H1 (cell line): ENCODE measurements at regions not wholly inside any gene's neighbourhood (a gene's known extent, or its start where the extent isn't known, plus 50 kb on each side); places are given as distances from the start of the nearest gene placed in this dataset.
A peak's percentile ranks its signal among the peaks of the same experiment; 100 is the strongest.

Source experiments
- CTCF ChIA-PET: fragments of 300-600 bp; sonication (Branson Sonifier 250); formaldehyde crosslinking; loops from one replicate; lab custom pipeline; 2021; ENCODE audit not compliant: partially characterized antibody; lab: Charles Lee
- POLR2A ChIA-PET: fragments of 300-600 bp; sonication (Branson Sonifier 250); formaldehyde crosslinking; loops from one replicate; lab custom pipeline; 2021; ENCODE audit warnings: inconsistent platforms; ENCODE audit not compliant: partially characterized antibody; lab: Charles Lee
- DNase-seq, 2 experiments: peaks; one replicate each; pipeline versions ENCODE4 v3.0.0 to v3.0.0-alpha.2; 2010 to 2022; ENCODE audit warnings: low spot score in 2 of 2, low read depth in 1 of 2, mixed read lengths in 1 of 2
- FAIRE-seq: peaks from 2 replicates; lab custom pipeline; 2011; peaks lifted over from hg19 to GRCh38; lab: Jason Lieb, UNC
- H2AFZ ChIP-seq: 2 replicates; pipeline ENCODE4 v1.8.1; 2012; ENCODE audit warnings: low read length, inconsistent platforms
- H2AK5ac ChIP-seq: 2 replicates; pipeline ENCODE4 v1.6.1; 2013; ENCODE audit warnings: low read depth, low read length
- H2BK120ac ChIP-seq: replicated peaks from 2 replicates; pipeline ENCODE3; 2013; ENCODE audit warnings: low read depth, low read length, inconsistent platforms
- H2BK12ac ChIP-seq: 2 replicates; pipeline ENCODE4 v1.6.1; 2013; ENCODE audit warnings: low read depth, low read length
- H2BK15ac ChIP-seq: 2 replicates; pipeline ENCODE4 v1.6.1; 2013; ENCODE audit warnings: low read length
- H2BK20ac ChIP-seq: 2 replicates; pipeline ENCODE4 v1.6.1; 2013; ENCODE audit warnings: low read length
- H2BK5ac ChIP-seq: 2 replicates; pipeline ENCODE4 v1.6.1; 2013; ENCODE audit warnings: low read depth, low read length
- H3K14ac ChIP-seq: 2 replicates; pipeline ENCODE4 v1.6.1; 2013; ENCODE audit warnings: inconsistent platforms; ENCODE audit not compliant: insufficient read length
- H3K18ac ChIP-seq: 2 replicates; pipeline ENCODE4 v1.6.1; 2013; ENCODE audit warnings: low read length; ENCODE audit errors: extremely low read depth
- H3K23ac ChIP-seq: 2 replicates; pipeline ENCODE4 v1.6.1; 2013; ENCODE audit warnings: inconsistent platforms; ENCODE audit not compliant: insufficient read length
- H3K23me2 ChIP-seq: 2 replicates; pipeline ENCODE4 v1.6.1; 2013; ENCODE audit warnings: low read depth, low read length
- H3K27ac ChIP-seq: 2 replicates; pipeline ENCODE4 v1.6.1; 2011; ENCODE audit warnings: low read depth, low read length, inconsistent platforms
- H3K27me3 ChIP-seq, 4 experiments: replicated peaks in 1 of 4; 1 replicate in 1 of 4; 2 replicates in 3 of 4; pipeline versions ENCODE4 v1.6.1 to v1.8.1; 2011 to 2013; ENCODE audit warnings: low read length in 3 of 4, mild to moderate bottlenecking in 3 of 4, inconsistent platforms in 2 of 4, mixed read lengths in 2 of 4, moderate library complexity in 1 of 4; ENCODE audit not compliant: control insufficient read depth in 3 of 4, insufficient read depth in 3 of 4; ENCODE audit errors: extremely low read depth in 1 of 4
- H3K36me3 ChIP-seq, 4 experiments: 2 replicates each; pipeline versions ENCODE4 v1.6.1 to v1.8.1; 2011 to 2013; ENCODE audit warnings: mild to moderate bottlenecking in 4 of 4, low read length in 3 of 4, moderate library complexity in 2 of 4, control low read depth in 1 of 4, inconsistent platforms in 1 of 4; ENCODE audit not compliant: insufficient read depth in 4 of 4, control insufficient read depth in 2 of 4
- H3K4ac ChIP-seq: replicated peaks from 2 replicates; pipeline ENCODE3; 2013; ENCODE audit warnings: low read length, low read depth, mixed read lengths, inconsistent platforms; ENCODE audit not compliant: insufficient read length
- H3K4me1 ChIP-seq, 4 experiments: replicated peaks in 1 of 4; 1 replicate in 1 of 4; 2 replicates in 3 of 4; pipeline versions ENCODE4 v1.6.1 to v1.8.1; 2011 to 2013; ENCODE audit warnings: low read length in 3 of 4, inconsistent platforms in 2 of 4, mixed read lengths in 1 of 4; ENCODE audit not compliant: insufficient read depth in 4 of 4, control insufficient read depth in 3 of 4
- H3K4me2 ChIP-seq, 2 experiments: 2 replicates each; pipeline versions ENCODE4 v1.6.1 to v1.8.1; 2011 to 2013; ENCODE audit warnings: low read depth in 2 of 2, low read length in 2 of 2, control low read depth in 1 of 2, inconsistent platforms in 1 of 2, mild to moderate bottlenecking in 1 of 2; ENCODE audit not compliant: insufficient read depth in 1 of 2
- H3K4me3 ChIP-seq, 4 experiments: fragments of 200-600, 300-600 bp in 1 of 4; sonication (generic), shearing (Covaris generic), sonication (Bioruptor Twin) in 1 of 4; 2 replicates each; pipeline versions ENCODE4 v1.5.1 to v1.8.1; 2011 to 2016; ENCODE audit warnings: low read length in 4 of 4, low read depth in 3 of 4, control low read depth in 2 of 4, inconsistent platforms in 2 of 4, mild to moderate bottlenecking in 2 of 4, mixed read lengths in 1 of 4, moderate library complexity in 1 of 4; ENCODE audit not compliant: insufficient read depth in 2 of 4; ENCODE audit errors: extremely low read depth in 1 of 4
- H3K56ac ChIP-seq: replicated peaks from 2 replicates; pipeline ENCODE3; 2013; ENCODE audit warnings: low read depth, mild to moderate bottlenecking, mixed read lengths, low read length, inconsistent platforms; ENCODE audit not compliant: insufficient read length
- H3K79me1 ChIP-seq: 2 replicates; pipeline ENCODE4 v1.6.1; 2013; ENCODE audit warnings: low read depth, low read length, control low read depth
- H3K79me2 ChIP-seq, 2 experiments: 2 replicates each; pipeline versions ENCODE4 v1.6.1 to v1.8.1; 2012 to 2013; ENCODE audit warnings: low read length in 2 of 2, mild to moderate bottlenecking in 2 of 2, inconsistent platforms in 1 of 2; ENCODE audit not compliant: insufficient read depth in 2 of 2, control insufficient read depth in 1 of 2
- H3K9ac ChIP-seq, 4 experiments: replicated peaks in 1 of 4; 1 replicate in 1 of 4; 2 replicates in 3 of 4; pipeline versions ENCODE4 v1.6.1 to v1.8.1; 2011 to 2013; ENCODE audit warnings: low read depth in 3 of 4, low read length in 3 of 4, control low read depth in 2 of 4, mild to moderate bottlenecking in 2 of 4, moderate library complexity in 2 of 4, inconsistent platforms in 1 of 4; ENCODE audit errors: extremely low read depth in 1 of 4
- H3K9me3 ChIP-seq, 2 experiments: 2 replicates each; pipeline versions ENCODE4 v1.6.1 to v1.8.1; 2012 to 2013; ENCODE audit warnings: mild to moderate bottlenecking in 2 of 2, moderate library complexity in 2 of 2, control low read depth in 1 of 2, inconsistent platforms in 1 of 2, low read depth in 1 of 2, low read length in 1 of 2, mixed read lengths in 1 of 2; ENCODE audit not compliant: insufficient read depth in 2 of 2
- H4K20me1 ChIP-seq, 2 experiments: replicated peaks in 1 of 2; 2 replicates each; pipeline versions ENCODE3 to v1.8.1; 2011 to 2013; ENCODE audit warnings: inconsistent platforms in 2 of 2, low read length in 2 of 2, mild to moderate bottlenecking in 1 of 2; ENCODE audit not compliant: insufficient read depth in 2 of 2, control insufficient read depth in 1 of 2
- H4K5ac ChIP-seq: 2 replicates; pipeline ENCODE4 v1.6.1; 2013; ENCODE audit warnings: low read length, low read depth, mixed read lengths, inconsistent platforms; ENCODE audit not compliant: insufficient read length
- H4K8ac ChIP-seq: 2 replicates; pipeline ENCODE4 v1.8.0; 2013; ENCODE audit warnings: mild to moderate bottlenecking, moderate library complexity, low read length, inconsistent platforms; ENCODE audit not compliant: insufficient read depth; ENCODE audit errors: extremely low read depth
- H4K91ac ChIP-seq: replicated peaks from 2 replicates; pipeline ENCODE3; 2013; ENCODE audit warnings: low read length, mixed read lengths, inconsistent platforms; ENCODE audit not compliant: insufficient read length
- BCL11A ChIP-seq, 2 experiments: IDR thresholded peaks; one replicate each; pipeline ENCODE4 v1.6.1; 2011; ENCODE audit warnings: low read depth in 2 of 2, low read length in 2 of 2, mild to moderate bottlenecking in 2 of 2
- CTBP2 ChIP-seq: IDR thresholded peaks from 2 replicates; pipeline ENCODE4 v1.7.0; 2011; ENCODE audit warnings: borderline replicate concordance, mild to moderate bottlenecking, moderate library complexity, mixed read lengths, low read length; ENCODE audit not compliant: insufficient read depth, insufficient read length
- EGR1 ChIP-seq: IDR thresholded peaks from 2 replicates; pipeline ENCODE4 v1.6.1; 2011; ENCODE audit warnings: low read depth, low read length, borderline replicate concordance
- EP300 ChIP-seq, 2 experiments: IDR thresholded peaks; 1 replicate in 1 of 2; 2 replicates in 1 of 2; pipeline ENCODE4 v1.6.1; 2011 to 2012; ENCODE audit warnings: low read depth in 2 of 2, low read length in 2 of 2, mild to moderate bottlenecking in 2 of 2, borderline replicate concordance in 1 of 2, inconsistent platforms in 1 of 2, moderate library complexity in 1 of 2
- GABPA ChIP-seq: IDR thresholded peaks from 2 replicates; pipeline ENCODE4 v1.6.1; 2011; ENCODE audit warnings: mild to moderate bottlenecking, low read length, moderate library complexity, borderline replicate concordance; ENCODE audit not compliant: insufficient read depth
- HDAC2 ChIP-seq, 2 experiments: fragments of 300-600 bp in 1 of 2; sonication (generic) in 1 of 2; IDR thresholded peaks; 2 replicates each; pipeline ENCODE4 v1.6.1; 2011 to 2012; ENCODE audit warnings: low read depth in 2 of 2, low read length in 2 of 2, mild to moderate bottlenecking in 2 of 2, moderate library complexity in 2 of 2, borderline replicate concordance in 1 of 2, inconsistent platforms in 1 of 2
- HDAC6 ChIP-seq: IDR thresholded peaks from one replicate; pipeline ENCODE4 v1.7.1; 2012; ENCODE audit warnings: low read depth, mild to moderate bottlenecking, inconsistent platforms, low read length, moderate library complexity
- KDM1A ChIP-seq: fragments of 200-600, 300-600 bp; sonication (generic); IDR thresholded peaks from 2 replicates; pipeline ENCODE4 v1.7.1; 2016; ENCODE audit warnings: mild to moderate bottlenecking, low read length, borderline replicate concordance
- MAFK ChIP-seq: IDR thresholded peaks from 2 replicates; pipeline ENCODE4 v1.6.1; 2012; ENCODE audit warnings: low read depth, mild to moderate bottlenecking, improper control_type of control experiment, low read length
- POLR2A ChIP-seq, 2 experiments: IDR thresholded peaks; 1 replicate in 1 of 2; 2 replicates in 1 of 2; pipeline ENCODE4 v1.6.1; 2011; ENCODE audit warnings: low read depth in 2 of 2, low read length in 2 of 2, mild to moderate bottlenecking in 2 of 2; ENCODE audit errors: control extremely low read depth in 1 of 2
- RAD21 ChIP-seq, 2 experiments: IDR thresholded peaks in 1 of 2; conservative IDR thresholded peaks in 1 of 2; 2 replicates each; pipeline ENCODE4 v1.6.1; 2011; ENCODE audit warnings: low read depth in 2 of 2, low read length in 2 of 2, improper control_type of control experiment in 1 of 2, inconsistent platforms in 1 of 2, mild to moderate bottlenecking in 1 of 2, moderate library complexity in 1 of 2
- SIRT6 ChIP-seq: IDR thresholded peaks from one replicate; pipeline ENCODE4 v1.7.1; 2012; ENCODE audit warnings: low read length, inconsistent platforms
- SIX5 ChIP-seq: IDR thresholded peaks from 2 replicates; pipeline ENCODE4 v1.6.1; 2011; ENCODE audit warnings: mild to moderate bottlenecking, low read depth, low read length
- SUZ12 ChIP-seq: fragments of 200-600 bp; sonication (generic); IDR thresholded peaks from 2 replicates; pipeline ENCODE4 v1.6.1; 2012; ENCODE audit warnings: mild to moderate bottlenecking, inconsistent platforms, low read length, moderate library complexity, mixed read lengths
- TAF1 ChIP-seq: IDR thresholded peaks from 2 replicates; pipeline ENCODE4 v1.6.1; 2011; ENCODE audit warnings: mild to moderate bottlenecking, low read depth, low read length
- whole genome bisulfite sequencing, 2 experiments: shearing (Covaris generic) in 1 of 2; methylation state at CpG; one replicate each; pipeline versions ENCODE4 v1.1.6 to v1.1.7; 2013 to 2015; ENCODE audit warnings: low lambda C conversion rate in 2 of 2, mixed read lengths in 2 of 2, inconsistent platforms in 1 of 2, low coverage in 1 of 2, missing lambda C conversion rate in 1 of 2; ENCODE audit not compliant: insufficient replicate concordance in 2 of 2, insufficient coverage in 1 of 2, insufficient read length in 1 of 2; ENCODE audit errors: extremely low coverage in 1 of 2, missing lambda C conversion rate in 1 of 2; 5-methylcytosine and 5-hydroxymethylcytosine counted together

DNA sequence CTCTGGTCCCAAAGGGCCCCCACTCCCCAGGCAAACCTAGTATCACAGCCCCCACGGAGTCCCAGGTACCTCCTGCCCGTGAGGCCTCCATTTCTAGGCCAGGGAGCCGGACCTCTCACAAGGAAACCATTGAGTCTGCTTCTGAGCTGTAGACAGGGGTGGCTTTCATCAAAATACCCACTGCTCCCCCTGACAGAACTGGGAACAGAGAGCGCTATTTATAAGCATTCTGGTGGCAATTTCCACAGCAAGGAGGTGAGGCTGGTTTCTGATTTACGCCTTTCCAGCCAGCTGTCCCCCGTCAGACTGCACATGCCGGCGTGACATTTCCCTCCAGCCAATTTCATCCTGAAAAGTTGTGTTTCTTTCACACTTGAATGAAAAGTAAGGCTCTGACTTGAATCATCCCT is 407.5 kb upstream of the PRKCQ start:
- 79% methylated on average over 8 of the region's 8 CpGs; no CpG with 5 or more reads in 1 of the 2 experiments for WGBS, 2 experiments
- DNase-seq (no peak), FAIRE-seq (no peak)
- ChIA-PET POLR2A (no interaction called here), CTCF (interaction anchor here (0.7 to 1.2 kb wide), 2 partner anchors 13 to 88 kb away, joined by 3 read pairs; no protein-coding TSS in a partner anchor)
- no peaks in the 10 kb centered on the region for H3K4me1 ChIP-seq
- H2AFZ ChIP-seq, result no peak overlapping the region
- H3K23ac ChIP-seq, result no peak overlapping the region
- H2BK12ac ChIP-seq, result 0 out of 2 replicates have a peak overlapping the region, but pooled peaks have one; percentile 27
- H3K4ac ChIP-seq, result no peak overlapping the region
- no peak overlapping the region for H3K18ac ChIP-seq
- H3K4me3 ChIP-seq, result no peak overlapping the region
- no peaks in the 10 kb centered on the region for H3K23me2 ChIP-seq
- H3K36me3 ChIP-seq, result no peaks in the 10 kb centered on the region
- no peak overlapping the region for H4K5ac ChIP-seq
- no peak overlapping the region for H2BK120ac ChIP-seq
- H3K9ac ChIP-seq, result no peak overlapping the region
- no peak overlapping the region for H3K14ac ChIP-seq
- H2BK15ac ChIP-seq, result no peak overlapping the region
- H3K79me1 ChIP-seq, result no peaks in the 10 kb centered on the region
- no peak overlapping the region for H3K56ac ChIP-seq
- H3K9me3 ChIP-seq, result no peaks in the 10 kb centered on the region
- H3K27me3 ChIP-seq, result no peaks in the 10 kb centered on the region
- no peaks in the 10 kb centered on the region for H4K20me1 ChIP-seq
- H4K8ac ChIP-seq, result peak overlapping the region; percentile 63; the same call in 1 of the 2 replicates
- no peak overlapping the region for H3K4me2 ChIP-seq
- no peak overlapping the region for H2BK5ac ChIP-seq
- TF ChIP-seq POLR2A (IDR thresholded peaks at IDR 0.05; ENCODE audit: control extremely low read depth in 1 of 2, low read depth in 2 of 2, low read length in 2 of 2) (no peak), GABPA (no peak), KDM1A (no peak), HDAC2 (IDR thresholded peaks at IDR 0.05; ENCODE audit: borderline replicate concordance in 1 of 2, low read depth in 2 of 2, low read length in 2 of 2) (no peak), HDAC6 (no peak), EGR1 (no peak), EP300 (IDR thresholded peaks at IDR 0.05; ENCODE audit: borderline replicate concordance in 1 of 2, low read depth in 2 of 2, low read length in 2 of 2) (no peak), SUZ12 (no peak), SIX5 (no peak), SIRT6 (no peak), BCL11A (IDR thresholded peaks at IDR 0.05; ENCODE audit: low read depth in 2 of 2, low read length in 2 of 2) (no peak), TAF1 (no peak), CTBP2 (no peak), MAFK (no peak), RAD21 (IDR thresholded peaks at IDR 0.05 in 1 of 2, conservative IDR thresholded peaks at IDR 0.05 in 1 of 2; ENCODE audit: low read depth in 2 of 2, low read length in 2 of 2) (no peak)
- TF ChIP-seq, all 59 proteins: peak for 0
- Histone ChIP-seq H2BK20ac (no peak overlapping the region), H3K79me2 (no peaks in the 10 kb centered on the region), H3K27ac (no peak overlapping the region), H4K91ac (no peak overlapping the region), H2AK5ac (no peak overlapping the region)
